HG02623 (cell line): ENCODE measurements at regions not wholly inside any gene's neighbourhood (a gene's known extent, or its start where the extent isn't known, plus 50 kb on each side); places are given as distances from the start of the nearest gene placed in this dataset.

Source experiments
- ATAC-seq: cut with Tn5 transposase; IDR thresholded peaks from one replicate; pipeline ENCODE4 v1.9.1; 2021; ENCODE audit warnings: moderate library complexity; ENCODE audit not compliant: unreplicated experiment

GRCh38 chr14:98731286-98731685, 540.7 kb downstream of the BCL11B start:
- no peak for ATAC-seq

GRCh38 chr14:98731701-98732100, 540.3 kb downstream of the BCL11B start:
- no peak for ATAC-seq

GRCh38 chr14:98733536-98733935, 538.5 kb downstream of the BCL11B start:
- ATAC-seq: no peak

GRCh38 chr14:98736701-98737338, 535.2 kb downstream of the BCL11B start:
- ATAC-seq: no peak

- no peak for ATAC-seq
Observed at GRCh38 chr14:98741523-98741922, 530.5 kb downstream of the BCL11B start.

- no peak for ATAC-seq
Observed at GRCh38 chr14:98742001-98742400, 530.0 kb downstream of the BCL11B start.

GRCh38 chr14:98743536-98743935, 528.5 kb downstream of the BCL11B start:
- ATAC-seq: no peak

- no peak for ATAC-seq
Observed at GRCh38 chr14:98748966-98749365, 523.0 kb downstream of the BCL11B start.

GRCh38 chr14:98751110-98751509, 520.9 kb downstream of the BCL11B start:
- no peak for ATAC-seq

- ATAC-seq: no peak
Observed at GRCh38 chr14:98752660-98753059, 519.3 kb downstream of the BCL11B start.

- no peak for ATAC-seq
Observed at GRCh38 chr14:98754343-98755020, 517.5 kb downstream of the BCL11B start.

- ATAC-seq: no peak
Observed at GRCh38 chr14:98756749-98757148, 515.2 kb downstream of the BCL11B start.

GRCh38 chr14:98758440-98758839, 513.6 kb downstream of the BCL11B start:
- ATAC-seq: no peak

- ATAC-seq: no peak
Observed at GRCh38 chr14:98761993-98762392, 510.0 kb downstream of the BCL11B start.

- ATAC-seq: no peak
Observed at GRCh38 chr14:98766818-98767217, 505.2 kb downstream of the BCL11B start.

- ATAC-seq: no peak
Observed at GRCh38 chr14:98769326-98769725, 502.7 kb downstream of the BCL11B start.

GRCh38 chr14:98770151-98770550, 501.8 kb downstream of the BCL11B start:
- ATAC-seq: no peak

- ATAC-seq: no peak
Observed at GRCh38 chr14:98773814-98774213, 498.2 kb downstream of the BCL11B start.

- ATAC-seq: no peak
Observed at GRCh38 chr14:98775892-98776291, 496.1 kb downstream of the BCL11B start.

- ATAC-seq: no peak
Observed at GRCh38 chr14:98782062-98782461, 489.9 kb downstream of the BCL11B start.

- ATAC-seq: no peak
Observed at GRCh38 chr14:98785578-98785977, 486.4 kb downstream of the BCL11B start.

GRCh38 chr14:98786456-98786855, 485.5 kb downstream of the BCL11B start:
- no peak for ATAC-seq

GRCh38 chr14:98791661-98792060, 480.3 kb downstream of the BCL11B start:
- ATAC-seq: no peak
